ENCODE measurements at regions not wholly inside any gene's neighbourhood (a gene's known extent, or its start where the extent isn't known, plus 50 kb on each side); places are given as distances from the start of the nearest gene placed in this dataset.
"Not testable (repeated sequence)": the region's sequence is repeated elsewhere in the genome, so short reads cannot be mapped to it uniquely, and the experiment has no call there.

DNA sequence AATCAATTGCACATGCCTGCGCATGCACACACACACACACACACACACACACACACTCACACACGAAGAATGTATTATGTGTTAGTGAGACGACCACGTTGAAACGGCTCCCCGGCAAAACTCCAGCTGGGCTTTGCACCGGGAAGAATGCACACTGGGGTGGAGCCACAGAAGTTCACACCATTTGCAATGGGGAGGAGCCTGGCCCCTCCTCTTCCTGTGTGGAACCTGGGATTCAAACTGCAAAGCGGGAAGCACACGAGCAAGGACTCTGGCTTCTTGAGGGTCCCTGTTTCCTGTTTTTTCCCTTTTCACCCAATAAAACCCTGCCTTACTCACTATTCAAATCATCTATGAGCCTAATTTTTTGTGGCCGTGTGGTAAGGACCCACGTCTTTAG, 304.0 kb upstream of the TMEFF2 start:
- no peak overlapping the region for H3K4me3 ChIP-seq
- no peaks in the 10 kb centered on the region for H3K4me1 ChIP-seq (ENCODE audit: control insufficient read depth in 1 of 2, low read depth in 2 of 2)
- H3K9me3 ChIP-seq: no peaks in the 10 kb centered on the region
- H3K36me3 ChIP-seq: no peaks in the 10 kb centered on the region
- DNase-seq (ENCODE audit: low spot score) (no peak), ATAC-seq (ENCODE audit: insufficient number of reproducible peaks, low FRiP score, low read depth) (no peak)
- TF ChIP-seq, protein P1, sequence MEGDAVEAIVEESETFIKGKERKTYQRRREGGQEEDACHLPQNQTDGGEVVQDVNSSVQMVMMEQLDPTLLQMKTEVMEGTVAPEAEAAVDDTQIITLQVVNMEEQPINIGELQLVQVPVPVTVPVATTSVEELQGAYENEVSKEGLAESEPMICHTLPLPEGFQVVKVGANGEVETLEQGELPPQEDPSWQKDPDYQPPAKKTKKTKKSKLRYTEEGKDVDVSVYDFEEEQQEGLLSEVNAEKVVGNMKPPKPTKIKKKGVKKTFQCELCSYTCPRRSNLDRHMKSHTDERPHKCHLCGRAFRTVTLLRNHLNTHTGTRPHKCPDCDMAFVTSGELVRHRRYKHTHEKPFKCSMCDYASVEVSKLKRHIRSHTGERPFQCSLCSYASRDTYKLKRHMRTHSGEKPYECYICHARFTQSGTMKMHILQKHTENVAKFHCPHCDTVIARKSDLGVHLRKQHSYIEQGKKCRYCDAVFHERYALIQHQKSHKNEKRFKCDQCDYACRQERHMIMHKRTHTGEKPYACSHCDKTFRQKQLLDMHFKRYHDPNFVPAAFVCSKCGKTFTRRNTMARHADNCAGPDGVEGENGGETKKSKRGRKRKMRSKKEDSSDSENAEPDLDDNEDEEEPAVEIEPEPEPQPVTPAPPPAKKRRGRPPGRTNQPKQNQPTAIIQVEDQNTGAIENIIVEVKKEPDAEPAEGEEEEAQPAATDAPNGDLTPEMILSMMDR (IDR thresholded peaks at IDR 0.05): no peak
- no peak overlapping the region for H3K27ac ChIP-seq
- no peaks in the 10 kb centered on the region for H3K27me3 ChIP-seq (replicated peaks; ENCODE audit: insufficient read depth)

DNA sequence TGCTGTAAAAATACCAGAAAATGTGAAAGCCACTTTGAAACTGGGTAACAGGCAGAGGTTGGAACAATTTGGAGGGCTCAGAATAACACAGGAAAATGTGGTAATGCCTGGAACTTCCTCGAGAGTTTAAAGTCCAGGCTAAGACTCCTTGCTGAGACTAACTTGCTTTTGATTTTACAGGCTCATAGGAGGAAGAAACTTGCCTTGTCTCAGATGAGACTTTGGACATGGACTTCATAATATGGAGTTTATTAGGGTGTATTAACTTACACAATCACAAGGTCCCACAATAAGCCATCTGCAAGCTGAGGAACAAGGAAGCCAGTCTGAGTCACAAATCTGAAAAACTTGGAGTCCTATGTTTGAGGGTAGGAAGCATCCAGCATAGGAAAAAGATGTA, 293.4 kb upstream of the TMEFF2 start:
- not testable (repeated sequence) for H3K9me3 ChIP-seq; ATAC-seq (ENCODE audit: insufficient number of reproducible peaks, low FRiP score, low read depth); H3K36me3 ChIP-seq; DNase-seq (ENCODE audit: low spot score); H3K27ac ChIP-seq; H3K4me1 ChIP-seq (ENCODE audit: control insufficient read depth in 1 of 2, low read depth in 2 of 2); H3K27me3 ChIP-seq (replicated peaks; ENCODE audit: insufficient read depth); H3K4me3 ChIP-seq

DNA sequence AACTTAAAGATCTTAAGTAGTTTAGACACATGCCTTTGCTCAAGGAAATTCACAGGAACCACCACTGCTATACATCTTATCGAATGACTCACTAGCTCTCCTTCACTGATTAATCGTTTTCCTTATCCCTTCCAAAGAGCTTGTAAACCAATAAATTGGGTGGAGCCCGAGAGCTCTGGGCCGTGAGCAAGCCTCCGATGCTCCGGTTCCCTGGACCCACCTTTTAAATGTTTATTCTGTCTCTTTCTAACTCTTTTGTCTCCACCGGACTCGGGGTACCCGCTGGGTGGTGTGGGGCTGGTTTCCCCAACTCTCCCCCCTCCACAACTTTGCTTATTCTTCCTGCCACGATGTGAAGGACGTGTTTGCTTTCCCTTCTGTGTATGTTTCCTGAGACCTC, 292.9 kb upstream of the TMEFF2 start:
- H3K9me3 ChIP-seq: no peaks in the 10 kb centered on the region
- ATAC-seq (ENCODE audit: insufficient number of reproducible peaks, low FRiP score, low read depth) (no peak), DNase-seq (ENCODE audit: low spot score) (no peak)
- H3K27ac ChIP-seq: no peak overlapping the region
- TF ChIP-seq, protein P1 (IDR thresholded peaks at IDR 0.05): no peak
- no peaks in the 10 kb centered on the region for H3K36me3 ChIP-seq
- no peak overlapping the region for H3K4me3 ChIP-seq
- no peaks in the 10 kb centered on the region for H3K4me1 ChIP-seq (ENCODE audit: control insufficient read depth in 1 of 2, low read depth in 2 of 2)
- no peaks in the 10 kb centered on the region for H3K27me3 ChIP-seq (replicated peaks; ENCODE audit: insufficient read depth)

DNA sequence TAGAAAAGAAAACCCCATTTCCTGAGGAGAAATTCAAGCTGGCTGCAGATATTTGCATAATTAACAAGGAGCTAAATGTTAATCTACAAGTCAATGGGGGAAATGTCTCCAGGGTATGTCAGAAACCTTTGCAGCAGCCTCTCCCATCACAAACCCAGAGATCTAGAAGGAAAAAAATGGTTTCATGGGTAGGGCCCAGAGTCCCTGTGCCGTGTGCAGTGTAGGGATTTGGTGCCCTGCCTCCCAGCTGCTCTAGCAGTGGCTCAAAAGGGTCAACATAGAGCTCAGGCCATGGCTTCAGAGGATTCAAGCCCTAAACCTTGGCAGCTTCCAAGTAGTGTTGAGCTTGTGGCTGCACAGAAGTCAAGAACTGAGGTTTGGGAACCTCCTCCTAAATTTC, 290.2 kb upstream of the TMEFF2 start:
- TF ChIP-seq, protein P1 (IDR thresholded peaks at IDR 0.05): no peak
- no peak for ATAC-seq (ENCODE audit: insufficient number of reproducible peaks, low FRiP score, low read depth)
- H3K27ac ChIP-seq: no peak overlapping the region

DNA sequence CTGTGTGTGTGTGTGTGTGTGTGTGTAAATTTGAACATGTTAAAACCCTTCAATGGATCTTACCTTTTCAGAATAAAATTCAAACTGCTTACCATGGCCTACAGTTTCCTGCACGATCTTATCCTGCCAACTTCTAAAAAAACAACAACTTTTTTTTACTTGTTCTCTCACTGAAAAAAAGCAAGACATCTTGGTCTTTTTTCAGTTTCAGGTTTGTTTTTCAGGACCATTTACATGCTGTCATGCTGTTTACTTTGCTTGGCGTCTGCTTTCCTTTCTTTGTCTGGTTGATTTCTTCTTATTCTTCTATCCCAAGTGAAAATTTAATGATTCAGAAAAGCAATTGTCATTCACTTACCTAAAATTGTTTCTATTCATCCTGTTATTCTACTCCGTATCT, 286.3 kb upstream of the TMEFF2 start:
- no peak for DNase-seq (ENCODE audit: low spot score)
- Histone ChIP-seq H3K36me3 (no peaks in the 10 kb centered on the region), H3K27me3 (replicated peaks; ENCODE audit: insufficient read depth) (no peaks in the 10 kb centered on the region), H3K4me3 (no peak overlapping the region), H3K9me3 (no peaks in the 10 kb centered on the region), H3K27ac (no peak overlapping the region), H3K4me1 (ENCODE audit: control insufficient read depth in 1 of 2, low read depth in 2 of 2) (no peaks in the 10 kb centered on the region)
- no peak for ATAC-seq (ENCODE audit: insufficient number of reproducible peaks, low FRiP score, low read depth)
- TF ChIP-seq, protein P1 (IDR thresholded peaks at IDR 0.05): no peak

More for the DNA sequence above, 290.2 kb upstream of the TMEFF2 start:
- Histone ChIP-seq H3K9me3 (no peaks in the 10 kb centered on the region), H3K36me3 (no peaks in the 10 kb centered on the region), H3K27me3 (replicated peaks; ENCODE audit: insufficient read depth) (no peaks in the 10 kb centered on the region), H3K4me1 (ENCODE audit: control insufficient read depth in 1 of 2, low read depth in 2 of 2) (no peaks in the 10 kb centered on the region), H3K4me3 (no peak overlapping the region)
- no peak for DNase-seq (ENCODE audit: low spot score)

DNA sequence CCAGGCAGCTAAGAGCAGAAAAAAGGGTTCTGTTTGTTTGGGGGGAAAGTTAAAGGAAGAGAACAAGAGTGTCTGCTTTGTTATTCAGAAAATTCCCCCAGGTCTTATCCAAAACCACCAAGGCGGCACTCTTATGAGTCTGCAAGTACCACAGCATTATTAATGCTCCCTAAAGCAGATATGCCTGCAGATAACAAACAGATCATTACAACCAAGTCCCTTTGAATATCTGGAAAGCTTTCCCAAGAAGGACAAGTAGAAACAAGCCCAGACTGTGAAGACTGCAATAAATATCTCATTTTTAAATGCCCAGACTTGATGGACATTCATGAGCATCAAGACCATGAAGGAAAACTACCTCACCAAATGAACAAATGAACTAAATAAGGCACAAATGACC, 278.6 kb upstream of the TMEFF2 start:
- no peak overlapping the region for H3K4me3 ChIP-seq
- H3K27me3 ChIP-seq (replicated peaks; ENCODE audit: insufficient read depth): no peaks in the 10 kb centered on the region
- no peak for ATAC-seq (ENCODE audit: insufficient number of reproducible peaks, low FRiP score, low read depth)
- TF ChIP-seq, protein P1 (IDR thresholded peaks at IDR 0.05): no peak
- H3K4me1 ChIP-seq (ENCODE audit: control insufficient read depth in 1 of 2, low read depth in 2 of 2): no peaks in the 10 kb centered on the region
- H3K9me3 ChIP-seq: no peaks in the 10 kb centered on the region
- no peak overlapping the region for H3K27ac ChIP-seq
- no peaks in the 10 kb centered on the region for H3K36me3 ChIP-seq
- no peak for DNase-seq (ENCODE audit: low spot score)

Data from thoracic aorta (tissue), 2 donors.